GM12878 (cell line): ENCODE measurements at regions not wholly inside any gene's neighbourhood (a gene's known extent, or its start where the extent isn't known, plus 50 kb on each side); places are given as distances from the start of the nearest gene placed in this dataset.

ENCODE experiments used
- ATAC-seq: fragments of 200-7000 bp; cut with Tn5 transposase; 3 replicates; pipeline ENCODE4 v1.9.1; 2020; ENCODE audit warnings: mild to moderate bottlenecking, moderate library complexity
- BruUV-seq: library from RNA; stranded (reverse); fragments of 400-500 nt; replicated peaks from 2 replicates; lab custom pipeline; 2021; lab: Mats Ljungman, UMichigan
- CTCF ChIA-PET: fragments of 300-600 bp; sonication (Branson Sonifier 250); formaldehyde crosslinking; extraction: SDS; loops from one replicate; lab custom pipeline; 2021; ENCODE audit warnings: inconsistent platforms; lab: Yijun Ruan, JAX
- POLR2A ChIA-PET: fragments of 350-600 bp; formaldehyde crosslinking; extraction: SDS; loops from one replicate; lab custom pipeline; 2021; ENCODE audit warnings: inconsistent platforms; lab: Charles Lee
- RAD21 ChIA-PET: fragments of 300-600 bp; sonication (Branson Sonifier 250); formaldehyde crosslinking; loops from one replicate; lab custom pipeline; 2023; ENCODE audit warnings: antibody characterized with exemption; ENCODE audit not compliant: unreplicated experiment; lab: Charles Lee
- SMC1A ChIA-PET: fragments of 300-600 bp; sonication (Branson Sonifier 250); formaldehyde crosslinking; loops from one replicate; lab custom pipeline; 2023; ENCODE audit not compliant: unreplicated experiment, uncharacterized antibody; lab: Charles Lee
- DNase-seq: peaks from one replicate; pipeline ENCODE4 v3.0.0-alpha.2; 2011; ENCODE audit warnings: low read depth, low spot score
- FAIRE-seq: peaks from 3 replicates; lab custom pipeline; 2011; peaks lifted over from hg19 to GRCh38; lab: Jason Lieb, UNC
- H2AFZ ChIP-seq: 2 replicates; pipeline ENCODE4 v1.6.0; 2011; ENCODE audit warnings: low read depth, low read length, control low read depth; ENCODE audit not compliant: control insufficient read depth
- H3K27ac ChIP-seq: 2 replicates; pipeline ENCODE4 v1.5.1; 2011; ENCODE audit warnings: control low read depth; ENCODE audit not compliant: control insufficient read depth, insufficient read depth
- H3K27me3 ChIP-seq, 2 experiments: replicated peaks in 1 of 2; 2 replicates each; pipeline versions ENCODE4 v1.6.0 to v1.6.1; 2011; ENCODE audit warnings: low read length in 1 of 2; ENCODE audit not compliant: control insufficient read depth in 2 of 2, insufficient read depth in 2 of 2
- H3K36me3 ChIP-seq, 2 experiments: 2 replicates each; pipeline ENCODE4 v1.5.1; 2011; ENCODE audit warnings: low read length in 1 of 2; ENCODE audit not compliant: control insufficient read depth in 2 of 2, insufficient read depth in 2 of 2
- H3K4me1 ChIP-seq: 2 replicates; pipeline ENCODE4 v1.6.1; 2011; ENCODE audit warnings: mild to moderate bottlenecking, low read length, moderate library complexity, mixed read lengths; ENCODE audit not compliant: control insufficient read depth, insufficient read depth
- H3K4me2 ChIP-seq: 2 replicates; pipeline ENCODE4 v1.6.0; 2011; ENCODE audit warnings: control low read depth; ENCODE audit not compliant: control insufficient read depth, insufficient read depth
- H3K4me3 ChIP-seq: fragments of 200-600 bp; sonication (generic); 2 replicates; pipeline ENCODE4 v1.5.1; 2016
- H3K79me2 ChIP-seq: 2 replicates; pipeline ENCODE4 v1.6.0; 2011; ENCODE audit warnings: low read length; ENCODE audit not compliant: control insufficient read depth, insufficient read depth
- H3K9ac ChIP-seq: 2 replicates; pipeline ENCODE4 v1.8.0; 2011; ENCODE audit warnings: low read length, control low read depth, mixed read lengths; ENCODE audit not compliant: control insufficient read depth, insufficient read depth
- H3K9me3 ChIP-seq: replicated peaks from 3 replicates; pipeline ENCODE4 v1.5.1; 2011; ENCODE audit warnings: mild to moderate bottlenecking, low read length; ENCODE audit not compliant: control insufficient read depth, insufficient read depth
- H4K20me1 ChIP-seq: 2 replicates; pipeline ENCODE4 v1.6.0; 2011; ENCODE audit not compliant: control insufficient read depth, insufficient read depth
- ASH2L ChIP-seq: fragments of 300-600, 200-600 bp; sonication (generic); IDR thresholded peaks from 2 replicates; pipeline ENCODE4 v1.6.1; 2017; ENCODE audit warnings: low read depth, mild to moderate bottlenecking, borderline replicate concordance
- ATF7 ChIP-seq: fragments of 450-650 bp; IDR thresholded peaks from 2 replicates; pipeline ENCODE4 v1.6.1; 2016; ENCODE audit warnings: low read depth, mild to moderate bottlenecking
- BRCA1 ChIP-seq: IDR thresholded peaks from 2 replicates; pipeline ENCODE4 v1.6.1; 2011; ENCODE audit warnings: low read depth, low read length, improper control_type of control experiment
- CREM ChIP-seq: IDR thresholded peaks from 2 replicates; pipeline ENCODE4 v1.6.1; 2014; ENCODE audit warnings: antibody characterized with exemption, low read depth
- E2F4 ChIP-seq: IDR thresholded peaks from 2 replicates; pipeline ENCODE4 v1.6.1; 2012; ENCODE audit warnings: low read depth, low read length, improper control_type of control experiment
- ESRRA ChIP-seq: IDR thresholded peaks from 2 replicates; pipeline ENCODE4 v1.6.1; 2012; ENCODE audit warnings: mild to moderate bottlenecking, low read length, improper control_type of control experiment
- FOS ChIP-seq: IDR thresholded peaks from 3 replicates; pipeline ENCODE4 v1.6.1; 2011; ENCODE audit warnings: borderline replicate concordance; ENCODE audit not compliant: insufficient read length; ENCODE audit errors: extremely low read depth
- IRF4 ChIP-seq: IDR thresholded peaks from 2 replicates; pipeline ENCODE4 v1.6.1; 2011; ENCODE audit warnings: low read depth, low read length
- KAT2A ChIP-seq: conservative IDR thresholded peaks from 2 replicates; pipeline ENCODE4 v1.6.1; 2011; ENCODE audit warnings: low read depth, low read length; ENCODE audit not compliant: control insufficient read depth
- NR2C1 ChIP-seq: fragments of 450-650 bp; IDR thresholded peaks from 2 replicates; pipeline ENCODE4 v1.6.1; 2017; ENCODE audit warnings: antibody characterized with exemption, mild to moderate bottlenecking, moderate library complexity
- PML ChIP-seq: IDR thresholded peaks from 2 replicates; pipeline ENCODE4 v1.6.1; 2012; ENCODE audit warnings: low read length, inconsistent platforms
- RELA ChIP-seq: fragments of 450-650 bp; IDR thresholded peaks from 2 replicates; pipeline ENCODE4 v1.8.0; 2014; ENCODE audit warnings: borderline replicate concordance; ENCODE audit not compliant: partially characterized antibody
- SMARCA5 ChIP-seq: fragments of 450-650 bp; IDR thresholded peaks from 2 replicates; pipeline ENCODE4 v1.6.1; 2017; ENCODE audit warnings: mild to moderate bottlenecking
- TAF1 ChIP-seq: IDR thresholded peaks from 2 replicates; pipeline ENCODE4 v1.6.1; 2011; ENCODE audit warnings: mild to moderate bottlenecking, low read depth, low read length, borderline replicate concordance
- ZNF384 ChIP-seq: IDR thresholded peaks from 2 replicates; pipeline ENCODE4 v1.6.1; 2012; ENCODE audit warnings: low read depth, mild to moderate bottlenecking, low read length, improper control_type of control experiment, borderline replicate concordance
- WGBS: methylation state at CpG from one replicate; pipeline ENCODE4 v1.1.6; 2016; ENCODE audit warnings: low lambda C conversion rate; ENCODE audit not compliant: insufficient replicate concordance, insufficient coverage; ENCODE audit errors: missing lambda C conversion rate; 5-methylcytosine and 5-hydroxymethylcytosine counted together
- in situ Hi-C: fragments of 300-500 bp; cut with MboI; formaldehyde crosslinking; loops from 9 replicates; pipeline ENCODE4 v1.14.3; 2018; ENCODE audit warnings: mixed read lengths
- intact Hi-C: fragments of 100-400 bp; cut with micrococcal nuclease; formaldehyde crosslinking; loops from one replicate; pipeline ENCODE4 v1.14.2; 2022; ENCODE audit not compliant: unreplicated experiment
- TF ChIP-seq, protein P1 (sequence below): fragments of 450-650 bp; IDR thresholded peaks from 2 replicates; pipeline ENCODE4 v1.6.1; 2016; ENCODE audit warnings: mild to moderate bottlenecking, moderate library complexity, borderline replicate concordance

DNA sequence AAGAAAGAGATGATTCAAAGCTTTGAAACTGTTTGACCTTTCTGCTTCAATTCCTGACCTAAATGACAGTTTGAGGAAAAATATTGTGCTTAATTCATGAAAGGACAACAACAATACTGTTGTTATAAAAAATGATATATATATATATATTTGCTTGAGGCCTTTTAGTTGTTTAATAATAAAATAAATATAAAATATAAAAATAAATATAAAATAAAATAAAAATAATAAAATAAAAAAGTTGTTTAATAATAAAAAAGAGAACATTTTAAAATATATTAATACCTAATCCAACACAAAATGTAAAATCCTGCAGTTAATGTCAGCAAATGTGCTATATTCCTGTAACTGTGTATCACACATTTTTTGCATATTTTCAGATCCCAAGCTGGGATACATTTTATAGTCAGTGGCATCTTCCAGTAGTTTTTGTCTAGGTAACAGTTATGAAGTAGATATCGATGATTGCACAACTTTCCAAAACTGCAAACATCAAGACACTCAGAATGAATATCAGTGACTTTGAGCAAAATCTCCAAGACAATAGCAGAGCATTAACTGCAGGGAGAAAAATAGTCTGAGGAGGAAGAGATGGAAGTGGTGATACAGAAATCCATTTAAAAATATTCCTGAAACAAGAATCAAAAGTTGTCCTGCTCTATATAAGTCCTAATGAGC lies 375.5 kb upstream of the KLHL1 start:
- no peak for TF ChIP-seq SMARCA5
- TF ChIP-seq BRCA1: no peak
- TF ChIP-seq, protein P1, sequence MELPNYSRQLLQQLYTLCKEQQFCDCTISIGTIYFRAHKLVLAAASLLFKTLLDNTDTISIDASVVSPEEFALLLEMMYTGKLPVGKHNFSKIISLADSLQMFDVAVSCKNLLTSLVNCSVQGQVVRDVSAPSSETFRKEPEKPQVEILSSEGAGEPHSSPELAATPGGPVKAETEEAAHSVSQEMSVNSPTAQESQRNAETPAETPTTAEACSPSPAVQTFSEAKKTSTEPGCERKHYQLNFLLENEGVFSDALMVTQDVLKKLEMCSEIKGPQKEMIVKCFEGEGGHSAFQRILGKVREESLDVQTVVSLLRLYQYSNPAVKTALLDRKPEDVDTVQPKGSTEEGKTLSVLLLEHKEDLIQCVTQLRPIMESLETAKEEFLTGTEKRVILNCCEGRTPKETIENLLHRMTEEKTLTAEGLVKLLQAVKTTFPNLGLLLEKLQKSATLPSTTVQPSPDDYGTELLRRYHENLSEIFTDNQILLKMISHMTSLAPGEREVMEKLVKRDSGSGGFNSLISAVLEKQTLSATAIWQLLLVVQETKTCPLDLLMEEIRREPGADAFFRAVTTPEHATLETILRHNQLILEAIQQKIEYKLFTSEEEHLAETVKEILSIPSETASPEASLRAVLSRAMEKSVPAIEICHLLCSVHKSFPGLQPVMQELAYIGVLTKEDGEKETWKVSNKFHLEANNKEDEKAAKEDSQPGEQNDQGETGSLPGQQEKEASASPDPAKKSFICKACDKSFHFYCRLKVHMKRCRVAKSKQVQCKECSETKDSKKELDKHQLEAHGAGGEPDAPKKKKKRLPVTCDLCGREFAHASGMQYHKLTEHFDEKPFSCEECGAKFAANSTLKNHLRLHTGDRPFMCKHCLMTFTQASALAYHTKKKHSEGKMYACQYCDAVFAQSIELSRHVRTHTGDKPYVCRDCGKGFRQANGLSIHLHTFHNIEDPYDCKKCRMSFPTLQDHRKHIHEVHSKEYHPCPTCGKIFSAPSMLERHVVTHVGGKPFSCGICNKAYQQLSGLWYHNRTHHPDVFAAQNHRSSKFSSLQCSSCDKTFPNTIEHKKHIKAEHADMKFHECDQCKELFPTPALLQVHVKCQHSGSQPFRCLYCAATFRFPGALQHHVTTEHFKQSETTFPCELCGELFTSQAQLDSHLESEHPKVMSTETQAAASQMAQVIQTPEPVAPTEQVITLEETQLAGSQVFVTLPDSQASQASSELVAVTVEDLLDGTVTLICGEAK: no peak
- TF ChIP-seq KAT2A: no peak
- TF ChIP-seq PML: no peak
- TF ChIP-seq IRF4: no peak
- TF ChIP-seq ASH2L: no peak
- TF ChIP-seq ATF7: no peak
- no peak for TF ChIP-seq NR2C1
- no peak for TF ChIP-seq CREM
- no peak for TF ChIP-seq RELA
- TF ChIP-seq FOS: no peak
- TF ChIP-seq ESRRA: no peak
- TF ChIP-seq ZNF384: no peak
- TF ChIP-seq TAF1: no peak
- no peak for TF ChIP-seq E2F4
- ATAC-seq: no peak
- Histone ChIP-seq H3K4me1 (no peaks in the 10 kb centered on the region), H3K9me3 (no peaks in the 10 kb centered on the region), H3K4me3 (no peak overlapping the region), H3K9ac (no peak overlapping the region), H3K36me3 (no peaks in the 10 kb centered on the region), H3K27me3 (no peaks in the 10 kb centered on the region), H3K27ac (no peak overlapping the region), H4K20me1 (no peaks in the 10 kb centered on the region), H2AFZ (no peak overlapping the region), H3K4me2 (no peak overlapping the region), H3K79me2 (no peaks in the 10 kb centered on the region)
- in situ Hi-C loops (no loop called here), intact Hi-C loops (no loop called here)
- BruUV-seq: no TSS peak
- 40% methylated on average over 1 of the region's 1 CpG for WGBS
- ChIA-PET SMC1A (no interaction called here), POLR2A (no interaction called here), CTCF (no interaction called here), RAD21 (no interaction called here)
- FAIRE-seq: no peak
- DNase-seq: no peak
